HG03378 (cell line): ENCODE measurements at regions not wholly inside any gene's neighbourhood (a gene's known extent, or its start where the extent isn't known, plus 50 kb on each side); places are given as distances from the start of the nearest gene placed in this dataset.
"Not testable (repeated sequence)": the region's sequence is repeated elsewhere in the genome, so short reads cannot be mapped to it uniquely, and the experiment has no call there.

ENCODE experiments used
- ATAC-seq: cut with Tn5 transposase; IDR thresholded peaks from one replicate; pipeline ENCODE4 v1.9.1; 2021; ENCODE audit warnings: mild to moderate bottlenecking, moderate library complexity; ENCODE audit not compliant: unreplicated experiment

GRCh38 chr1:66424530-66424929 lies 109.4 kb upstream of the SGIP1 start:
- not testable (repeated sequence) for ATAC-seq

- no peak for ATAC-seq
Observed at GRCh38 chr1:66426239-66426853, 107.6 kb upstream of the SGIP1 start.

GRCh38 chr1:66430815-66431214 lies 103.1 kb upstream of the SGIP1 start:
- ATAC-seq: not testable (repeated sequence)

- ATAC-seq: no peak
Observed at GRCh38 chr1:66431999-66432398, 102.0 kb upstream of the SGIP1 start.

GRCh38 chr1:66433611-66434010 lies 100.3 kb upstream of the SGIP1 start:
- no peak for ATAC-seq

- ATAC-seq: no peak
Observed at GRCh38 chr1:66434096-66434495, 99.9 kb upstream of the SGIP1 start.

- no peak for ATAC-seq
Observed at GRCh38 chr1:66435541-66435940, 98.4 kb upstream of the SGIP1 start.

GRCh38 chr1:66436378-66437135 lies 97.4 kb upstream of the SGIP1 start:
- peak; percentile 72 for ATAC-seq

GRCh38 chr1:66437136-66437401 lies 96.9 kb upstream of the SGIP1 start:
- no peak for ATAC-seq

GRCh38 chr1:66438062-66438461 lies 95.9 kb upstream of the SGIP1 start:
- no peak for ATAC-seq

- no peak for ATAC-seq
Observed at GRCh38 chr1:66438501-66438900, 95.5 kb upstream of the SGIP1 start.

GRCh38 chr1:66439031-66439740 lies 94.8 kb upstream of the SGIP1 start:
- peak; percentile 68 for ATAC-seq

- ATAC-seq: no peak
Observed at GRCh38 chr1:66443793-66444192, 90.2 kb upstream of the SGIP1 start.

GRCh38 chr1:66444438-66445265 lies 89.3 kb upstream of the SGIP1 start:
- no peak for ATAC-seq

GRCh38 chr1:66445492-66446181 lies 88.3 kb upstream of the SGIP1 start:
- ATAC-seq: peak; percentile 77

- ATAC-seq: peak; percentile 51
Observed at GRCh38 chr1:66446261-66447001, 87.5 kb upstream of the SGIP1 start.

- no peak for ATAC-seq
Observed at GRCh38 chr1:66450043-66450514, 83.9 kb upstream of the SGIP1 start.

- ATAC-seq: no peak
Observed at GRCh38 chr1:66450847-66451246, 83.1 kb upstream of the SGIP1 start.

- no peak for ATAC-seq
Observed at GRCh38 chr1:66452162-66452561, 81.8 kb upstream of the SGIP1 start.

- ATAC-seq: peak; percentile 86
Observed at GRCh38 chr1:66452982-66453381, 81.0 kb upstream of the SGIP1 start.
